Fibroblast of peridontal ligament (primary cell): ENCODE measurements at regions not wholly inside any gene's neighbourhood (a gene's known extent, or its start where the extent isn't known, plus 50 kb on each side); places are given as distances from the start of the nearest gene placed in this dataset.

Source experiments
- DNase-seq: peaks from one replicate; pipeline ENCODE4 v3.0.0-alpha.2; 2010; ENCODE audit errors: extremely low read depth

DNA sequence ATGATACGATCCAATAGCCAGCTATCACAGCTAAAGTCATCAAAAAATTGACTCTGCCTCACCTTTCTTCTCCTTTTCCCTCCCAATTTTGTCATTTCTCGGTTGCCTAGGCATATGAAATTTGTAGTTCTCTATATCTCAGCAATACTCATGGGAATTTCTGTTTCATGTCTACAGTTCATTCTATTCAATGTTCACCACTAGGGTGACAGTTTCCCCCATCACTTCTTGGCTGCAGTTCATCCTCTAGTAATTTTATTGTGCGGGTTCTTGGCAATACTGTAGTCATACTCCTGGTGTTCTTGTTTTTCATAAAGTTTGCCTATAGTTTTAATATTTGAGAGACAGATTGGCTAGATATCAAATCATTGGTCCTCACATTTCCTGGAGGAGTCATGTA lies 872.2 kb upstream of the ID2 start:
- DNase-seq, result no peak

- no peak for DNase-seq
These were observed 870.8 kb upstream of the ID2 start for GRCh38 chr2:7811073-7811472.

DNA sequence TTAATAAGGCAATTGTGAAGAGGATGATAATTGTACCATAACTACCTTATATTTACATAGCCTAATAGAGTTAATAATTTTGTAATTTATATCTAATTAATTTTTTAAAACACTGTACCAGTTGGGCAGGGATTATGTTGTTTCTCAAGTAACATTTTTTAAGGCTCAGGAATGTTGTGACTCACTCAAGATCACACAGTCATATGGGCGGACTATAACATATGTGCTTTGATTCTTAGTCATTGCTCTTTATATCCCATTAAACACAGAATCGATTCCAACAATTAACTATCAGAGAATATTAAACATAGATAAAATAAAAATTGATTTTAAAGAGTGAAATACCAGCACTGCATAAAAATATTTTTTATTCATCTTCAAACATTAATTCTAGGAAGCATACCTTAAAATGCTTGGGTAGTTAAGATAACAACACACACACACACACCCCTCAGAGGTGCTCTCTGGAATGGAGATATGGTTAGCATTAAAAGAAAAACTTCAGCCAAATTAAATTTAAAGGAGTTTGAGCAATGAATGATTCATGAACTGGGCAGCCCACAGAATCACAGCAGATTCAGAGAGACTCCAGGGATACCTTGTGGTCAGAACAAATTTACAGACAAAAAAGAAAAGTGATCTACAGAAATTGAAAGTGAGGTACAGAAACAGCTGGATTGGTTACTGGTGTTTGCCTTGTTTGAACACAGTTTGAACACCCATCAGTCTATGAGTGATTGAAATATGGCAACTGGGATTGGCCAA lies 869.4 kb upstream of the ID2 start:
- DNase-seq, result peak; percentile 81

GRCh38 chr2:7813541-7814292 lies 868.1 kb upstream of the ID2 start:
- DNase-seq, result peak; percentile 16

DNA sequence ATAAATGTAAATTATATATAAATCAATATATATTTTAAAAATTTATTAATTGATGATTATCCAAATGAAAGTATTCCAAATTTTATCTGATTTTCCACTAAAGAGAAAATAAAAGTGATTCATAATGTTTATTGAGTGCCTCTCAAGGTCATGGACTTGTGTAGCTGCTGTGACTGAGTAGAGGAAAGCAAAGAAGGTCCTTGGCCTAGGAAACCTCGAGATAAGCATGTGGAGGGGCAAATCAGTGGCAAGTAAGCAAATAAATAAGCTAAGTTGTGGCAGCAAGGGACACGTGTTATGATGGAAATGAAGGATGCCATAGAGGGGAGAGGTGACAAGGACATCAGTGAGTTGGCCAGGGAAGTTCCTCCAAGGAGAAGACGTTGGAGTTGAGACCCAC lies 866.1 kb upstream of the ID2 start:
- no peak for DNase-seq

GRCh38 chr2:7816233-7816632 lies 865.6 kb upstream of the ID2 start:
- DNase-seq, result no peak

- DNase-seq, result no peak
These were observed 864.9 kb upstream of the ID2 start for GRCh38 chr2:7816944-7817343.

- no peak for DNase-seq
These were observed 862.5 kb upstream of the ID2 start for GRCh38 chr2:7819316-7819715.

GRCh38 chr2:7819850-7820249 lies 862.0 kb upstream of the ID2 start:
- no peak for DNase-seq

DNA sequence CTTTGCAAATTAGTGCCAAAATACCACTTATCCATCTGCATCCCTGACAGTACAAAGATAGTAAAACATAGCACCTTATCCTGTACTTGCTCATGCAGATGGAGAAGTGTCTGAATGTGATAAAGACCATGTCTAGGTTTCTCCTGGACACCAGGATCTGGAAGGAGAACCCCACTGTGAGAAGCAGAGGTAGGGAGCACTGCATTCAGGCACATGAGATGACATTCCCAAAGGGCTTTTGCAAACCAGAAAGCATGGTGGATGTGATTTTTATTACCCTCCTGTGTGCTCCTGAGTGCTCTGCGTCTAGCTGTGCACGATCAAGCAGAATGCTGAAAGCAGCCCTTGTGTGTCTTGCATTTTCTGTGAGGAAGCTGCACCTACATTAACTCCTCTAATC lies 857.6 kb upstream of the ID2 start:
- DNase-seq, result no peak

GRCh38 chr2:7825591-7826312 lies 856.1 kb upstream of the ID2 start:
- DNase-seq, result peak; percentile 42

DNA sequence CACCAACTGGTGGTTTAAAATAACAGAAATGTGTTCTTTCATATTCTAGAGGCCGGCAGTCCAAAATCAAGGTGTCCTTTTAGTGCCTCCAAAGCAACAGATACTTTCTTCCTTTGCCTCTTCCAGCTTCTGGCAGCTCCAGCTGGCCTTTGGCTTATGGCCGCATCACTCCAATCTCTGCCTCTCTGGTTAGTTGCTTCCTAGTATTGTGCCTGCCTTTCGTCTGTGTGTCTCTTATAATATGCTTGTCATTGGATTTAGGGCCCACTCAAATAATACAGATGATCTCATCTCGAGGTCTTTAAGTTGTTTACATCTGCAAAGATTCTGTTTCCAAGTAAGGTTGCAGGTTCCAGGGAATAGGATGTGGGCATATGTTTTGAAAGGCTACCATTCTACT lies 855.2 kb upstream of the ID2 start:
- no peak for DNase-seq

GRCh38 chr2:7829241-7829640 lies 852.6 kb upstream of the ID2 start:
- DNase-seq, result no peak

DNA sequence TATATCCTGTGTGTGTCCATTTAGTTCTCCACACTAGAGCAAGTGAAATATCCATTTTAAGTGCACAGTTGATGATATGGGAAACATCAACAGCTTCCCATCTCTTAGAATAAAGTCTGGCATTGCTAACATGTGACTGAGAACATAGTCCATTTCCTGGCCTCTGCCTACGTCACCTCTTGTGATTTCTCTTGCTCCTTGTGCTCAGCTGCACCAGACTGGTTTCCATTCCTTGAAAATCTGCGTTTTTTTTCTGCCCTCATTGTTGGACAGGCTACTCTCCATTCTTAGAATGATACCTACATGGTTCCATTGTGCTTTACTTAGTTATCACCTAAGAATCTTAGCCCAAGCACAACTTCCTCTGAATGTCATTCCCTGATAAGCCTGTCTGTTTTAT lies 851.2 kb upstream of the ID2 start:
- DNase-seq, result no peak

GRCh38 chr2:7835151-7835550 lies 846.7 kb upstream of the ID2 start:
- no peak for DNase-seq

GRCh38 chr2:7835693-7836680 lies 845.9 kb upstream of the ID2 start:
- DNase-seq, result no peak

DNA sequence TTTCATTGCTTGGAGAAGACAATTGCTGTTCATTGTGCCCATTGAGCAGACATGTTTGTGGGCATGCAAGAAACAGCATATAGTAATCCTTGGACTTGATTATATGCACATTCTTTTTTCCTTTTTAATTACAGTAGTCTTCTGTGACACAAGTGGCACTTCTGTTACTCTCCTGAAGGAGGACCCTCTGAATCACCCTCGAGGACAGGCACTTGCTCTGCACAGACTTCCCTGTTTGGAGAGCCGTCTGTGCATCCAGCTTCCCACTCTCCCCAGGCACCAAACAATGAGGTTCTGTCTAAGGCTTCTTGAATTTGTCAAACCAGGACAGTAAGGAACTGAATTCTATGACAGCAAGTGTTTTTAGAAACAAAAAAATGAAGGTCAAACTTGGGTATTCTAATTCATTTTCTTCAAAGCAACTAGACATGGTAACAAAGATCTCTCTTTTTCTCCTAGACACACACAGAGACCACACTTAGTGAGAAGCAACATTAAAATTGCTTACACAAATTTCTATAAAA lies 844.6 kb upstream of the ID2 start:
- DNase-seq, result no peak

DNA sequence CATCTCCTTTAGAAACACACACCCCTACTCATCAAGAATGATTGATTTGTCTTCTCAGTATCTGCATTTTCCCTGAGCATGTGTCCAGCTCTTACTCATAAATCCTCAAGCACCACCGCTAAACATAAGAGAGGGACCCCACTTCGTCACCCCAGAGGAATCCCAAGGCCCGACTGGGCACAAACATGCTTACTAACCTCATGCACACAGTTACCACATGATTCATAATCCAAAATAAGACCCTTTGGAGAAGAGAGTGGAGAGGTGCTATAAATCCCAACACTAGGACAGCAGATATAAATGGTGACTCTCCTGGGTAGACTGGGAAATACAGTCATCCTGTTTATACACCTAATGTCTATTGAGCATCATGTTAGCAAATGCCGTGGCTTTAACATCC lies 843.2 kb upstream of the ID2 start:
- no peak for DNase-seq

DNA sequence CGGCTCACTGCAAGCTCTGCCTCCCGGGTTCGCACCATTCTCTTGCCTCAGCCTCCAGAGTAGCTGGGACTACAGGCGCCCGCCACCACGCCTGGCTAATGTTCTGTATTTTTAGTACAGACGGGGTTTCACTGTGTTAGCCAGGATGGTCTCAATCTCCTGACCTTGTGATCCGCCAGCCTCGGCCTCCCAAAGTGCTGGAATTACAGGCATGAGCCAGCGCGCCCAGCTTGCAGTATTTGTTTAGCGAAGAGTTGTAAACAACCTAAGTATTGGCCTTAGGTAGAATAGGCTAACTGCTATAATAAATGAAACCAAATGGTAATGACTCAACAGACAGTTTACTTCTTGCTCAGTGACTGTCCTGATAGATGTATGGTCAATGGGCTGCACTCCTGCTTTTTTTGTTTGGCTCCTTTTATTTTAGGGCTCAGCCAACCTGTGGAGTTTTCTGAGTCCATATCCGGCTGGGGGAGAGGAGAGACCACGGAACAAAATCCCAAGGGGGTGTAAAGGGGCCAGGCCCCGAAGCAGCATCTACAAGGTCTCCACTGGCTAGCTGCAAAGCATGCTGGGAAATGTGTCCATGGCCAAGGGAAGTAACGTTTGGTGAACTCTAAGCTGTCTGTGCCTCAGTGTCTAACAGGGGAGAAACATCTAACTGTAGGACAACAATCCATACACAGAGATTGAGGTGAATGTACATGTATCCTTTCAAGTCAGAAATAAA lies 841.0 kb upstream of the ID2 start:
- no peak for DNase-seq

- no peak for DNase-seq
These were observed 840.1 kb upstream of the ID2 start for GRCh38 chr2:7841751-7842150.
